GM18873 (cell line): ENCODE measurements at regions not wholly inside any gene's neighbourhood (a gene's known extent, or its start where the extent isn't known, plus 50 kb on each side); places are given as distances from the start of the nearest gene placed in this dataset.

Source experiments
- ATAC-seq: cut with Tn5 transposase; IDR thresholded peaks from one replicate; pipeline ENCODE4 v1.9.1; 2021; ENCODE audit warnings: mild to moderate bottlenecking, moderate library complexity, moderate number of reproducible peaks; ENCODE audit not compliant: unreplicated experiment, low FRiP score

DNA sequence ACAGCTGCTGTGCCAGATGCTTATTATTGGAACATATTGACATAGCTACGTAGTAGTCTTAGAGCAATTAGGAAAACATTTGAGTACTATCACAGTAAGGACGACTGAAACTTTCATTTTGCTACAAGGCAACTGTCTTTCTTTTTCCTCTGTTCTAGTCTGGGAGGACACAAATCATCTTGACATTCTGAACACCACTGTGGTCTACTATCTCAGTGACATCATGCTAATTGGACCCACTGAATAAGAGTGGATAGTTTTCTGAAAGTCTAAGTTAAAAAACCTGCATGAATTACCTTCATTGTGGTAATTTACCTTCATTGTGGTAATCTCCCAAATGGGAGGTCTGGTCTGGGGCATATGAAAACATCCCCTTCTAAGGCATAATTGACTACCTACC is 163.3 kb upstream of the MOCS1 start:
- no peak for ATAC-seq

DNA sequence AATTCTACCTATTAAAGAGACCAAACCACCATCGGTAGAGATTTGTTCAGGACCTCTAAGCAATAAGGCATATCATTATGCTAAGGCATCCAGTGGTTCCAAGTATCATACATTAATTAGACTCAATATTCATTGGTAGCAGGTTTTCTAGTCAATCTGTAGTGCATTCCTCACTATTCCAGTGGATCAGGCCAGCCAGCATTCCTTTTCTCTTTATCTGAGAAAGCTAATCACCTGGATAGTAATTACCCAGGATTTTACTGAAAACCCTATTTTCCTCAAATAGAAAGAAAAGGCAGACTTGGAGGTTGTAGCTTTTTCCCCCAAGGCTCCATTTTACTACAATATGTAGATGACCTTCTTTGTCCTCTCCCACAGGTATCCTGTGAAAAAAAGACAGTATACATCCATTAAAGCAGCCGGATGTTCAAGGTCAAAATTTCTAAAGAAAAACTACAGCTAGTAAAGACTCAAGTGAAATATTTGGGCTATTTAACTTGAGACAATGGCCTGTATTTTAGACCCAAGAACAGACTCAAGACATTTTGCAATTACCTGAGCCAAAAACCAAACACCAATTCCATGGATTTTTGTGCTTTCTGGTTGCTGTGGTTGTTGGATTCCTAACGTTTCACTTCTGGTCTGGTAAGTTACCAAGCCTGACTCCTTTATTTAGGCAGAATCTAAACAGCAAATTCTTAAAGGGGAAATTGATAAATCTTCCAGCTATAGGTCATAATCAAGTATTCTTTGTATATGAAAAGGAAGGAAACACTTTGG is 149.1 kb upstream of the MOCS1 start:
- ATAC-seq, result no peak

GRCh38 chr6:40082278-40083043 is 148.2 kb upstream of the MOCS1 start:
- ATAC-seq, result no peak

GRCh38 chr6:40077736-40078135 is 143.5 kb upstream of the MOCS1 start:
- no peak for ATAC-seq

DNA sequence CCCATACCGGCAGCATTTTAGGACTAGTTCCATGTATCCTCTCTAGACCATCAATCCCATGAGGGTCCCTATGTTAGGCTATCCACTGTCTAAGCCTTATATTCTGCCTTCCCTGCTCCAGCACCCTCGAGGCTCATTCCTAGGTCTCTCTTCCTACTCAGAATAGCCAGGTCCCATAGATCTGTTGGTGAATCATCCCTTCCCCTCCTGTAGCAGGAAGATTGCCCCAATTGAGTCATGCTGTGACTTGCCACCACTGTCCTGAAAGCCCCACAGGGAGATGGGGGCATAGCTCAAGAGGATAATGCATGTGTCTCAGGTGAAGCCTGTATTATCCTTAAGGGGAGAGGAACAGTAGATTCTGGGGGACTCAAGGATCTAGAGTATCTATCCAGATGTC is 143.1 kb upstream of the MOCS1 start:
- no peak for ATAC-seq

GRCh38 chr6:40075056-40075590 is 140.9 kb upstream of the MOCS1 start:
- no peak for ATAC-seq

- no peak for ATAC-seq
Observed at GRCh38 chr6:40074306-40075055, 140.2 kb upstream of the MOCS1 start.

DNA sequence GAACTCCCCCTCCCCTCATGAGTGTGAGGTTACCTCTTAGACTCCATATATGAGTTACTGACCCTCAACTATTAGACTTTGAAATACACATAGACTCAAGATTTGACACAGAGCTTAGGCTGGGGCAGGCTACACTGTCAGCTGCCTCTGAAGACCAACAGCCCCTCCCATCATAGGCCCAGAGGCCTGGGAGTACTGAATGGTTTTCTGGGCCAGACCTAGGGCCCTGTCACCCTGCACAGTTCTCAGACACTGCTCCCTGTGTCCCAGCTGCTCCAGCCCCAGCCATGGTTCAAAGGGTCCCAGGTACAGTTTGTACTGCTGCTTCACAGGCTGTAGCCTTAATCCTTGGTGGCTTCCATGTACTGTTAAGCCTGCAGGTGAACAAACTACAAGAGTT is 132.1 kb upstream of the MOCS1 start:
- no peak for ATAC-seq

- no peak for ATAC-seq
Observed at GRCh38 chr6:40056865-40057264, 122.6 kb upstream of the MOCS1 start.

DNA sequence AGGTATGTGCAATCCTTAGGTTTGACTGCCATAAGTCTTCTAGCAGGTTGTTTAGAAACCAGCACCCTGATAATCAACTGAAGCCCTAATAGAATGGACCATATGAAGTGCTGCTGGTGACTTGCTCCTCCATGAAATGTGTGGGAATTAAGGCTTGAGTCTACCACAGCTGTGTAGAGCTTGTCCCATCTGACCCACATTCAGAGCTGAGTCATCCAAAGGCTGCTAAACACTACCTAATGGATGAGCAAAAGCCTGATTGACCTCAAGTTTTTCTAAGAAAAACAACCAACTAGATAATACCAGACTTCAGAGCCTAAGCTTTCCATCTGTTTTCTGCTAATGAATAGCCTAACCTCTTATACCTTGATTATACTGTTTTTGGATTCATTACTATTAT is 120.3 kb upstream of the MOCS1 start:
- no peak for ATAC-seq

- ATAC-seq, result no peak
Observed at GRCh38 chr6:40054186-40054585, 119.9 kb upstream of the MOCS1 start.

GRCh38 chr6:40049128-40049527 is 114.9 kb upstream of the MOCS1 start:
- ATAC-seq, result no peak

- ATAC-seq, result no peak
Observed at GRCh38 chr6:40044196-40044595, 109.9 kb upstream of the MOCS1 start.

DNA sequence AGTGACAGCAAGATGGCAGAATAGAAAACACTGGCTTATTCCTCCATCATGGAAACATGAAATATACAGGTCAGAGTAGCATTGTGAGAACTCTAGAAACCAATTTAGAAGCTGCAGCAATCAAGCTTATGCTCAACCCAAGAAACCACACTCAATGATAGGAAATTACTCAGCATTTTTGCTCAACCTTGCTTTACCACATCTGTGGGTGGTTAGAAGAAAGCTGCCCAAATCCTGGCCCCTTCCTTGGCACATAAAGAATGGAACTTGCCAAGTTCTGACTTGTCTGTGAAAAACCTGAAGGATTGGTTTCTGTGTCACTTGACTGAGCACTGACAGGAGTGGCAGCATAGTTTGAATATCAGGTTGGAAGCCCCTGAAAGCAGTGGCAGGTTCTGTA is 108.0 kb upstream of the MOCS1 start:
- ATAC-seq, result no peak

DNA sequence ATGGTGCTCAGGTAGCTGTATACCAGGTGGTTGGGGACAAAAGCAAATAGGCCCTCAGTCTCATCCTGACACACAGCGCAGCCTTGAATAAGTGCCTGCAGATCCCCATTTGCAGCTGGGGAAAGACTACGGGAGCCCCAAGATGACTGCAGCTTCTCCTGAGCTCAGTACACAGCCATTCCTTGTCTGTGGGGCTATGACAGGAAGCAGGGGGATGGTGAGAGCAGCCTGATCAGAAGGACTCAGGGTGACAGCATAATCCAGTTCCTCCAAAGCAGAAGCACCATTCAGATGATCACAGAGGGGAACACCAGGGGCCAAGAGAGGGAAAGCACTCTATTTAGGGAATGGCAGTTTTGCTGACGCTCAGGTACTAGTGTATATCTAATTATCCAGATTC is 104.8 kb upstream of the MOCS1 start:
- ATAC-seq, result no peak

GRCh38 chr6:40038626-40039025 is 104.4 kb upstream of the MOCS1 start:
- ATAC-seq, result no peak

DNA sequence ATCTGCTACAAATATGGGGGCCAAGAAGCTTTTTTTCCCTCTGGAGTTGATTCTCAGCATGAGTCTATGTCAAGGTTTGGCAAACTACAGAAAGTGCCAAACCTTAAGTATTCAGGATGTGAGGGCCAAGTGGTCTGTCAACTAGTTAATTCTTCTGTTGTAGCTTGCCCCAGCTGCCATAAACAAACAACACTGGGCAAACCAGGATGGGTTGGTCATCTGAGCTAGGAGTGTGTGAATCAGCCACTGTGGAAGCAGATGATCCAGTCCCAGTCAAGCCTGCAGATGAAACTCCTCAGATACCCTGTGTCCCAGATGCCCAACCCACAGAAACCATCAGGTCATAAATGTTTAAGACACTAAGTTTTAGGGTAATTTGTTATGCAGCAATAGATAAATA is 103.0 kb upstream of the MOCS1 start:
- no peak for ATAC-seq

DNA sequence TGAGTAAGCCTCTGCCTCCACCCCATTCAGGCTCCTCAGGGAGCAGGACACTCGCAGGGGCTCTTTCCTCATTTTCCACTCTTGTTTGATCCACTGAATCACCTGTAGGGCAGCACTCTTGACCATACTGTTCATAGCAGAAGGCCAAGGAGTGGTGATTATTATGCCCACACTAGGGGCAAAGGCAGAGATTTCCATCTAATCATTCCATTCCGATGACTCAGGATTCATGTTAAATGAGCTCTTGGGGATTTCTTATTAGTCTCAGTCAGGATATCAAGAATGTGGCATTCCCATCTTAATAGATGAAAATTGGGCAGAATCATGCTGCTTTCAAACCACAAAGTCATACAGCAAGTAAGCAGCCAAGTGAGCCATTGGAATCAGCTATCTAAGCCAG is 101.9 kb upstream of the MOCS1 start:
- ATAC-seq, result no peak

- no peak for ATAC-seq
Observed at GRCh38 chr6:40028449-40028848, 94.2 kb upstream of the MOCS1 start.

DNA sequence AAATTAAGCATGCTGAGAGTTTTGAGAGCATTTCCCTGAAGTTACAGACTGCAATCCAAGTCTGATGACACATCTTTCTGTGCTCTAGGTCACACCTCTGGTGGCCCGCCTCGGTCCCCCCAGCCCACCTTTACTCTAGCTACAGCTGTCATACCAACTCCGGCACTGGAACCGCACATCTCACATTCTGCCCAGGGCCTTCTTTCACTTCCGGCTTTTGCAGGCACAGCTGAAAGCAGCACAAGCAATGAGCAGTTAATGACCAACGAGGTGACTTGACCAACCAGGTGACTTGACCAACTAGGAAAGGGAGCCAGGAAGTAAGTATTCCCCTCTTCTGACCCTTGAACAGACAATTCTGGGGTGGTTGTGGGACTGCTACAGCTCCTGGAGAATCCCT is 88.6 kb upstream of the MOCS1 start:
- no peak for ATAC-seq

DNA sequence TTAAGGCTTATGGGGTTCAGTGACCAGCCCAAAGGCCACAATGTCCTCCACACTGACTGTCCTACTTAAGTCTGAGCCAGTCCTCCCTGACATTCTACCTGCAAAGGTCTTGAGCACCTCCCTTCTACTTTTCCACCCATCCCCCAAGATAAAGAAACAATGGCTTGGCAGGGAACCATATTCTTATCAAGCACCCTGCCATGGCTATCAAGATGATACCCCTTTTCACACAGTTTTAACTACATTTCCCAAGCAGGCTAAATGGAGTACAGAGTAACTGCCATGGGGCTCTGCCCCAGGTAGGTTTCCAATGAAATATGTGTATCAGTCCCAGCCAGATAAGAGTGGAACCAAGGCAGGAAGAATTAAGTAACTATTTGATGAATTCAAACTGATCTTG is 85.9 kb upstream of the MOCS1 start:
- no peak for ATAC-seq
